ENCODE measurements at regions not wholly inside any gene's neighbourhood (a gene's known extent, or its start where the extent isn't known, plus 50 kb on each side); places are given as distances from the start of the nearest gene placed in this dataset.

- no peak for TF ChIP-seq CTCF (IDR thresholded peaks at IDR 0.05; ENCODE audit: low read depth, low read length)
- TF ChIP-seq EZH2phosphoT487 (IDR thresholded peaks at IDR 0.05; ENCODE audit: low read depth), result no peak
Measured at GRCh38 chr19:57037556-57037955, 82.2 kb upstream of the USP29 start.
